ENCODE measurements at regions not wholly inside any gene's neighbourhood (a gene's known extent, or its start where the extent isn't known, plus 50 kb on each side); places are given as distances from the start of the nearest gene placed in this dataset.
"Not testable (repeated sequence)": the region's sequence is repeated elsewhere in the genome, so short reads cannot be mapped to it uniquely, and the experiment has no call there.

- no peaks in the 10 kb centered on the region for H4K20me1 ChIP-seq (ENCODE audit: insufficient read depth, low read length)
- no peaks in the 10 kb centered on the region for H3K4me1 ChIP-seq (ENCODE audit: insufficient read depth, low read length, poor library complexity, severe bottlenecking)
- DNase-seq (ENCODE audit: low spot score), result no peak
- no peaks in the 10 kb centered on the region for H3K9me2 ChIP-seq (ENCODE audit: insufficient read depth, low read length)
- TF ChIP-seq EZH2phosphoT487 (IDR thresholded peaks at IDR 0.05; ENCODE audit: borderline replicate concordance, low read depth, low read length), result no peak
- no peak for TF ChIP-seq CTCF (conservative IDR thresholded peaks at IDR 0.05; ENCODE audit: low read length)
- no peaks in the 10 kb centered on the region for H3K79me2 ChIP-seq (ENCODE audit: insufficient read depth, low read depth, low read length)
- H3K27ac ChIP-seq (ENCODE audit: low read depth, low read length, poor library complexity, severe bottlenecking), result no peak overlapping the region
- H3K36me3 ChIP-seq (ENCODE audit: insufficient read depth, low read length), result no peaks in the 10 kb centered on the region
- H3K4me3 ChIP-seq (ENCODE audit: low read depth, low read length, poor library complexity, severe bottlenecking), result no peak overlapping the region
- ChIA-PET POLR2A (interaction anchor here (0.6 kb wide), 1 partner anchor 112 kb away, joined by 3 read pairs; no protein-coding TSS in a partner anchor), CTCF (ENCODE audit: unreplicated experiment) (no interaction called here)
- H3K9me3 ChIP-seq (ENCODE audit: low read length), result no peaks in the 10 kb centered on the region
- H2AFZ ChIP-seq (ENCODE audit: low read length), result no peak overlapping the region
- no TSS peak for BruUV-seq (replicated peaks)
- intact Hi-C loops (cut with micrococcal nuclease; ENCODE audit: unreplicated experiment), result no loop called here
- no peak overlapping the region for H3K4me2 ChIP-seq (ENCODE audit: low read length)
These were observed 289.4 kb downstream of the ABCC12 start for GRCh38 chr16:47866423-47866822.

GRCh38 chr16:47865337-47865855 lies 290.4 kb downstream of the ABCC12 start:
- TF ChIP-seq CTCF (conservative IDR thresholded peaks at IDR 0.05; ENCODE audit: low read length) (no peak), EZH2phosphoT487 (IDR thresholded peaks at IDR 0.05; ENCODE audit: borderline replicate concordance, low read depth, low read length) (no peak)
- BruUV-seq (replicated peaks), result no TSS peak

GRCh38 chr16:47864262-47864661 lies 291.5 kb downstream of the ABCC12 start:
- H3K4me2 ChIP-seq (ENCODE audit: low read length); POLR2A ChIA-PET; H3K4me3 ChIP-seq (ENCODE audit: low read depth, low read length, poor library complexity, severe bottlenecking); CTCF ChIA-PET (ENCODE audit: unreplicated experiment); intact Hi-C loops (cut with micrococcal nuclease; ENCODE audit: unreplicated experiment); DNase-seq (ENCODE audit: low spot score); H4K20me1 ChIP-seq (ENCODE audit: insufficient read depth, low read length); H2AFZ ChIP-seq (ENCODE audit: low read length); H3K9me3 ChIP-seq (ENCODE audit: low read length); H3K4me1 ChIP-seq (ENCODE audit: insufficient read depth, low read length, poor library complexity, severe bottlenecking); H3K27ac ChIP-seq (ENCODE audit: low read depth, low read length, poor library complexity, severe bottlenecking); H3K36me3 ChIP-seq (ENCODE audit: insufficient read depth, low read length); BruUV-seq (replicated peaks); H3K9me2 ChIP-seq (ENCODE audit: insufficient read depth, low read length); H3K79me2 ChIP-seq (ENCODE audit: insufficient read depth, low read depth, low read length): not testable (repeated sequence)

More at GRCh38 chr16:47865337-47865855, 290.4 kb downstream of the ABCC12 start:
- H3K4me1 ChIP-seq (ENCODE audit: insufficient read depth, low read length, poor library complexity, severe bottlenecking), result no peaks in the 10 kb centered on the region
- H3K79me2 ChIP-seq (ENCODE audit: insufficient read depth, low read depth, low read length), result no peaks in the 10 kb centered on the region
- no peak overlapping the region for H3K4me2 ChIP-seq (ENCODE audit: low read length)
- ChIA-PET CTCF (ENCODE audit: unreplicated experiment) (no interaction called here), POLR2A (no interaction called here)
- no peaks in the 10 kb centered on the region for H4K20me1 ChIP-seq (ENCODE audit: insufficient read depth, low read length)
- no peak overlapping the region for H2AFZ ChIP-seq (ENCODE audit: low read length)
- intact Hi-C loops (cut with micrococcal nuclease; ENCODE audit: unreplicated experiment), result no loop called here
- no peaks in the 10 kb centered on the region for H3K9me2 ChIP-seq (ENCODE audit: insufficient read depth, low read length)
- H3K36me3 ChIP-seq (ENCODE audit: insufficient read depth, low read length), result no peaks in the 10 kb centered on the region
- H3K4me3 ChIP-seq (ENCODE audit: low read depth, low read length, poor library complexity, severe bottlenecking), result no peak overlapping the region
- no peak for DNase-seq (ENCODE audit: low spot score)
- no peaks in the 10 kb centered on the region for H3K9me3 ChIP-seq (ENCODE audit: low read length)
- H3K27ac ChIP-seq (ENCODE audit: low read depth, low read length, poor library complexity, severe bottlenecking), result no peak overlapping the region

Data from OCI-LY7 (cell line).